Peyer's patch (tissue), 4 donors: ENCODE measurements at regions not wholly inside any gene's neighbourhood (a gene's known extent, or its start where the extent isn't known, plus 50 kb on each side); places are given as distances from the start of the nearest gene placed in this dataset.

Experiments
- POLR2A ChIP-seq, 2 donors: fragments of 450-650 bp; IDR thresholded peaks; one replicate each; pipeline ENCODE4 v1.5.1; 2017; ENCODE audit warnings: antibody characterized with exemption in 2 of 2, mild to moderate bottlenecking in 2 of 2, moderate library complexity in 2 of 2
- TF ChIP-seq, protein P1 (sequence below), 6 experiments: fragments of 450-650 bp in 4 of 6; fragments of 200-600 bp in 2 of 6; sonication (generic) in 1 of 6; IDR thresholded peaks; one replicate each; pipeline ENCODE4 v1.5.1; 2017 to 2019; ENCODE audit warnings: antibody characterized with exemption in 6 of 6, mild to moderate bottlenecking in 3 of 6, moderate library complexity in 1 of 6

DNA sequence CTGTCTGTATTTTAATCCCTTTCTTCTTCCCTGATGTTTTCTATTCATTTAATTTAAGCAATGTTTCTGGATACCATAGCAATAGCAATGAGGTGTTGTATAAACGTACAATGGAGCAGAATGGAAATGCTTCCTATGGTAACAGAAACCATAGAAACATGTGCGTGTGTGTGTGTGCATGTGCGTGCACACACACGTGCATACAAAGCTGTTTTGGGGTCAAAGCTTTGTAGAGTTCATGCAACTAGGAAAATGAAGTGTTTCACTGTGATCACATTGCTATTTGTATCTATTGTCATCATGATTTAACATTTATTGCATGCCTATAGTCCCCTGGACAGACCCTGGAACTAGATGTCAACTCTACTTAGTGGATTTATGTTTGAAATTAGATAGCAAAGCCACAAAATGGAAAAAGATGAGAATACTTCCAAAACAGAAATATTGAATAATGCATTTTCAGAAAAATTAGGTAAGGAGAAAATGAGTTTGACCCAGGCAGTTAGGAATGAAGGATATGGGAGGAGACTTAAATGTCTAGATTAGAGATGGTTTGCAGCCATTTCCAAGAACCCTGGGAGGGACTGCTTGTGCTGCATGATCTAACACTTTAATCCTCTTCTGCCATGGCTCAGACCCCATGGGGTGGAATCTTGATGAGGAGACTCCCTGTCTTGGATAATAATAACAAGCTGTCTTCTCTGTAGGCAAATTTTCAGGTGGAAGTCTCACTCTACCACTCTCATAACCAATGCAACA, 124.4 kb downstream of the TRMT11 start:
- TF ChIP-seq, protein P1, sequence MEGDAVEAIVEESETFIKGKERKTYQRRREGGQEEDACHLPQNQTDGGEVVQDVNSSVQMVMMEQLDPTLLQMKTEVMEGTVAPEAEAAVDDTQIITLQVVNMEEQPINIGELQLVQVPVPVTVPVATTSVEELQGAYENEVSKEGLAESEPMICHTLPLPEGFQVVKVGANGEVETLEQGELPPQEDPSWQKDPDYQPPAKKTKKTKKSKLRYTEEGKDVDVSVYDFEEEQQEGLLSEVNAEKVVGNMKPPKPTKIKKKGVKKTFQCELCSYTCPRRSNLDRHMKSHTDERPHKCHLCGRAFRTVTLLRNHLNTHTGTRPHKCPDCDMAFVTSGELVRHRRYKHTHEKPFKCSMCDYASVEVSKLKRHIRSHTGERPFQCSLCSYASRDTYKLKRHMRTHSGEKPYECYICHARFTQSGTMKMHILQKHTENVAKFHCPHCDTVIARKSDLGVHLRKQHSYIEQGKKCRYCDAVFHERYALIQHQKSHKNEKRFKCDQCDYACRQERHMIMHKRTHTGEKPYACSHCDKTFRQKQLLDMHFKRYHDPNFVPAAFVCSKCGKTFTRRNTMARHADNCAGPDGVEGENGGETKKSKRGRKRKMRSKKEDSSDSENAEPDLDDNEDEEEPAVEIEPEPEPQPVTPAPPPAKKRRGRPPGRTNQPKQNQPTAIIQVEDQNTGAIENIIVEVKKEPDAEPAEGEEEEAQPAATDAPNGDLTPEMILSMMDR (IDR thresholded peaks at IDR 0.05) = no peak
- TF ChIP-seq POLR2A (IDR thresholded peaks at IDR 0.05) = no peak
